ENCODE measurements at regions not wholly inside any gene's neighbourhood (a gene's known extent, or its start where the extent isn't known, plus 50 kb on each side); places are given as distances from the start of the nearest gene placed in this dataset.

- in situ Hi-C loops (cut with MboI; ENCODE audit: low pct_unique_long_range_greater_than_20kb, low sequenced_read_pairs, unreplicated experiment), result no loop called here
- TF ChIP-seq CTCF (IDR thresholded peaks at IDR 0.05; ENCODE audit: extremely low read depth, insufficient read depth, missing control alignments), result no peak
- DNase-seq (ENCODE audit: low spot score), result no peak
These were observed 84.3 kb downstream of the TEX29 start for GRCh38 chr13:111404746-111405145.

GRCh38 chr13:111406636-111407035 lies 86.2 kb downstream of the TEX29 start:
- no peak for TF ChIP-seq CTCF (IDR thresholded peaks at IDR 0.05; ENCODE audit: extremely low read depth, insufficient read depth, missing control alignments)
- in situ Hi-C loops (cut with MboI; ENCODE audit: low pct_unique_long_range_greater_than_20kb, low sequenced_read_pairs, unreplicated experiment), result no loop called here
- DNase-seq (ENCODE audit: low spot score), result no peak

- TF ChIP-seq CTCF (IDR thresholded peaks at IDR 0.05; ENCODE audit: extremely low read depth, insufficient read depth, missing control alignments), result no peak
- DNase-seq (ENCODE audit: low spot score), result no peak
- in situ Hi-C loops (cut with MboI; ENCODE audit: low pct_unique_long_range_greater_than_20kb, low sequenced_read_pairs, unreplicated experiment), result no loop called here
These were observed 87.1 kb downstream of the TEX29 start for GRCh38 chr13:111407381-111408131.

- no peak for DNase-seq (ENCODE audit: low spot score)
- in situ Hi-C loops (cut with MboI; ENCODE audit: low pct_unique_long_range_greater_than_20kb, low sequenced_read_pairs, unreplicated experiment), result no loop called here
- TF ChIP-seq CTCF (IDR thresholded peaks at IDR 0.05; ENCODE audit: extremely low read depth, insufficient read depth, missing control alignments), result no peak
These were observed 89.0 kb downstream of the TEX29 start for GRCh38 chr13:111409413-111409812.

- DNase-seq (ENCODE audit: low spot score), result no peak
- in situ Hi-C loops (cut with MboI; ENCODE audit: low pct_unique_long_range_greater_than_20kb, low sequenced_read_pairs, unreplicated experiment), result no loop called here
- TF ChIP-seq CTCF (IDR thresholded peaks at IDR 0.05; ENCODE audit: extremely low read depth, insufficient read depth, missing control alignments), result no peak
These were observed 90.0 kb downstream of the TEX29 start for GRCh38 chr13:111410232-111411021.

- no peak for DNase-seq (ENCODE audit: low spot score)
- TF ChIP-seq CTCF (IDR thresholded peaks at IDR 0.05; ENCODE audit: extremely low read depth, insufficient read depth, missing control alignments), result no peak
- in situ Hi-C loops (cut with MboI; ENCODE audit: low pct_unique_long_range_greater_than_20kb, low sequenced_read_pairs, unreplicated experiment), result no loop called here
These were observed 90.9 kb downstream of the TEX29 start for GRCh38 chr13:111411151-111411858.
